SK-N-SH (cell line): ENCODE measurements at regions not wholly inside any gene's neighbourhood (a gene's known extent, or its start where the extent isn't known, plus 50 kb on each side); places are given as distances from the start of the nearest gene placed in this dataset.
"Not testable (repeated sequence)": the region's sequence is repeated elsewhere in the genome, so short reads cannot be mapped to it uniquely, and the experiment has no call there.

Experiments
- CTCF ChIP-seq: fragments of 200-600 bp; sonication (generic); IDR thresholded peaks from 2 replicates; pipeline ENCODE4 v1.6.1; 2017; ENCODE audit warnings: antibody characterized with exemption, mild to moderate bottlenecking, moderate library complexity
- MXI1 ChIP-seq: IDR thresholded peaks from 2 replicates; pipeline ENCODE4 v1.6.1; 2012; ENCODE audit warnings: mild to moderate bottlenecking, low read depth, low read length, improper control_type of control experiment
- ZBTB33 ChIP-seq: IDR thresholded peaks from 2 replicates; pipeline ENCODE4 v1.4.0; 2012; ENCODE audit warnings: low read depth, borderline replicate concordance

- TF ChIP-seq ZBTB33, CTCF, MXI1: not testable (repeated sequence)
Observed at GRCh38 chr3:82153892-82154291, 392.4 kb upstream of the GBE1 start.
